Right lobe of liver (tissue), 4 donors: ENCODE measurements at regions not wholly inside any gene's neighbourhood (a gene's known extent, or its start where the extent isn't known, plus 50 kb on each side); places are given as distances from the start of the nearest gene placed in this dataset.

Experiments used
- CTCF ChIP-seq, 4 donors: fragments of 200-600 bp in 3 of 4; fragments of 450-650 bp in 1 of 4; IDR thresholded peaks; one replicate each; pipeline versions ENCODE4 v1.5.1 to v1.8.0; 2016 to 2022; ENCODE audit warnings: antibody characterized with exemption in 4 of 4, mild to moderate bottlenecking in 2 of 4
- POLR2A ChIP-seq: fragments of 450-650 bp; IDR thresholded peaks from one replicate; pipeline ENCODE4 v1.6.1; 2017; ENCODE audit warnings: antibody characterized with exemption, mild to moderate bottlenecking
- donor health status: DM: no; HTN: no; CAD: no.
- donor health status: DM: no; HTN: no; CAD: no.
- donor health status: DM: no; HTN: yes; CAD: no.

- TF ChIP-seq CTCF (IDR thresholded peaks at IDR 0.05): no peak
- TF ChIP-seq POLR2A: no peak
These were observed 322.9 kb upstream of the RPS23 start for GRCh38 chr5:82601077-82601476.
